ENCODE measurements at regions not wholly inside any gene's neighbourhood (a gene's known extent, or its start where the extent isn't known, plus 50 kb on each side); places are given as distances from the start of the nearest gene placed in this dataset.

- no peak for DNase-seq (ENCODE audit: low spot score in 2 of 2, unreplicated experiment in 2 of 2)
- H3K27ac Mint-ChIP-seq = no peak overlapping the region
- H3K4me1 Mint-ChIP-seq = peaks cover 13% of the 10 kb centered on the region
- no peaks in the 10 kb centered on the region for H3K9me3 Mint-ChIP-seq
- H3K4me3 Mint-ChIP-seq = no peak overlapping the region
- H3K36me3 Mint-ChIP-seq = no peaks in the 10 kb centered on the region
- H3K27me3 Mint-ChIP-seq (ENCODE audit: low read depth) = no peaks in the 10 kb centered on the region
- TF ChIP-seq CTCF (IDR thresholded peaks at IDR 0.05; ENCODE audit: unreplicated experiment) = no peak
These were observed 322.2 kb upstream of the SPHKAP start for GRCh38 chr2:228503731-228504130.

GRCh38 chr2:228493852-228494251 lies 312.4 kb upstream of the SPHKAP start:
- Mint-ChIP-seq H3K4me3 (no peak overlapping the region), H3K27ac (no peak overlapping the region), H3K4me1 (no peaks in the 10 kb centered on the region), H3K27me3 (ENCODE audit: low read depth) (no peaks in the 10 kb centered on the region), H3K9me3 (peaks cover 6% of the 10 kb centered on the region), H3K36me3 (no peaks in the 10 kb centered on the region)
- DNase-seq (ENCODE audit: low spot score in 2 of 2, unreplicated experiment in 2 of 2) = no peak
- TF ChIP-seq CTCF (IDR thresholded peaks at IDR 0.05; ENCODE audit: unreplicated experiment) = no peak

GRCh38 chr2:228479014-228479413 lies 297.5 kb upstream of the SPHKAP start:
- Mint-ChIP-seq H3K36me3 (no peaks in the 10 kb centered on the region), H3K9me3 (no peaks in the 10 kb centered on the region), H3K27ac (no peak overlapping the region), H3K4me1 (no peaks in the 10 kb centered on the region), H3K4me3 (no peak overlapping the region), H3K27me3 (ENCODE audit: low read depth) (no peaks in the 10 kb centered on the region)
- no peak for DNase-seq (ENCODE audit: low spot score in 2 of 2, unreplicated experiment in 2 of 2)
- no peak for TF ChIP-seq CTCF (IDR thresholded peaks at IDR 0.05; ENCODE audit: unreplicated experiment)

GRCh38 chr2:228474466-228474865 lies 293.0 kb upstream of the SPHKAP start:
- no peak for DNase-seq (ENCODE audit: low spot score in 2 of 2, unreplicated experiment in 2 of 2)
- Mint-ChIP-seq H3K4me1 (no peaks in the 10 kb centered on the region), H3K9me3 (peaks cover 13% of the 10 kb centered on the region), H3K36me3 (no peaks in the 10 kb centered on the region), H3K4me3 (no peak overlapping the region), H3K27ac (no peak overlapping the region), H3K27me3 (ENCODE audit: low read depth) (no peaks in the 10 kb centered on the region)
- TF ChIP-seq CTCF (IDR thresholded peaks at IDR 0.05; ENCODE audit: unreplicated experiment) = no peak

GRCh38 chr2:228469721-228470120 lies 288.2 kb upstream of the SPHKAP start:
- Mint-ChIP-seq H3K27ac (no peak overlapping the region), H3K27me3 (ENCODE audit: low read depth) (no peaks in the 10 kb centered on the region), H3K9me3 (peaks cover 25% of the 10 kb centered on the region), H3K36me3 (no peaks in the 10 kb centered on the region), H3K4me1 (no peaks in the 10 kb centered on the region), H3K4me3 (no peak overlapping the region)
- no peak for DNase-seq (ENCODE audit: low spot score in 2 of 2, unreplicated experiment in 2 of 2)
- TF ChIP-seq CTCF (IDR thresholded peaks at IDR 0.05; ENCODE audit: unreplicated experiment) = no peak

GRCh38 chr2:228466851-228467250 lies 285.4 kb upstream of the SPHKAP start:
- Mint-ChIP-seq H3K4me3 (no peak overlapping the region), H3K27ac (no peak overlapping the region), H3K27me3 (ENCODE audit: low read depth) (no peaks in the 10 kb centered on the region), H3K36me3 (no peaks in the 10 kb centered on the region), H3K9me3 (peaks cover 39% of the 10 kb centered on the region), H3K4me1 (no peaks in the 10 kb centered on the region)
- TF ChIP-seq CTCF (IDR thresholded peaks at IDR 0.05; ENCODE audit: unreplicated experiment) = no peak
- no peak for DNase-seq (ENCODE audit: low spot score in 2 of 2, unreplicated experiment in 2 of 2)

All from mesothelial cell of epicardium (in vitro differentiated cells).